GM12892 (cell line): ENCODE measurements at regions not wholly inside any gene's neighbourhood (a gene's known extent, or its start where the extent isn't known, plus 50 kb on each side); places are given as distances from the start of the nearest gene placed in this dataset.
"Not testable (repeated sequence)": the region's sequence is repeated elsewhere in the genome, so short reads cannot be mapped to it uniquely, and the experiment has no call there.

ENCODE experiments used
- POLR2AphosphoS5 ChIP-seq: IDR thresholded peaks from 2 replicates; pipeline ENCODE4 v1.6.1; 2011; ENCODE audit warnings: low read depth, low read length, control low read depth
- TAF1 ChIP-seq: IDR thresholded peaks from 2 replicates; pipeline ENCODE4 v1.6.1; 2011; ENCODE audit warnings: low read depth, mild to moderate bottlenecking, control low read depth, low read length, borderline replicate concordance

GRCh38 chr7:149697767-149698166 lies 75.6 kb downstream of the ZNF467 start:
- not testable (repeated sequence) for TF ChIP-seq TAF1, POLR2AphosphoS5
